ENCODE measurements at regions not wholly inside any gene's neighbourhood (a gene's known extent, or its start where the extent isn't known, plus 50 kb on each side); places are given as distances from the start of the nearest gene placed in this dataset.

DNA sequence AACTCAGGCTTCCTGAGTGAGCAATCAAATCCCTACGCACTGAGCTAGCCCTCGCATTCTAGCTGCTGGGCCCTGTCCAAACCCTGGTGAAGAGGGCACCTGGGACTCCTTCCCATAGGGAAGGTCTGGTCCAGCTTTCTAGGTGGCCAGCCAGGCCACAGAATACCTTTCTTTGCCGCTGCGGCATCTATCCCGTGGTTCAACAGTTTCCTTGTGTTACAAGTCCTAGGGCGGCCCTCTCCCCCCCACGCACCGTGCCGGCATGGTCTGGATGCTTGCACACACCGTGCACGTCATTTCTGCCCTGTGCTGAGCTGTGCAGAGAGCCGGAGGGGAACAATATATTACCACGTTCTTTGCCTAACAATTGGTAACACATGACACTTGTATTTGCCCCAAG, 164.6 kb upstream of the TSHZ3 start:
- H3K4me3 ChIP-seq (ENCODE audit: low read depth, low read length), result no peak overlapping the region

DNA sequence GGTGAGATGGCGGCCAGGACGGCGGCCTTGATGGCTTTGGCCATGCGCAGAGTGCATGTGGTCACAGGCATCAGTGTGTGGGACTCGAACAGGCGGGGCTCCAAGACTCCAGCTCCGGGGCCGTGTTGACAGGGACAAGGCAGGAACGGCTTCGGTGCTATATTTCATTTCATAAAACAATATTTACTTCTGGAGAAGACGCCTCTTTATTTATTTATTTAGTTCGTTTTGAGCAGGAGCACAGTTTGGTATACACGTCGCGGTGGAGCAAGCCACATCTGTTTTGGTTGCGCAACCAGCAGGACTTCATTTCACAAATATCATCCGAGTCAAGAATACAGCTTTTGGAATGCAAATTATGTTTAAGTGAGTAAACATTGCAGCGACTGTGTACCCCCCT, 166.7 kb upstream of the TSHZ3 start:
- H3K4me3 ChIP-seq (ENCODE audit: low read depth, low read length), result no peak overlapping the region
- TF ChIP-seq CTCF (IDR thresholded peaks at IDR 0.05; ENCODE audit: insufficient read depth, low read depth, low read length), result no peak
- peak; percentile 68 for DNase-seq (ENCODE audit: low read depth)

More for the DNA sequence above, 164.6 kb upstream of the TSHZ3 start:
- no peak for DNase-seq (ENCODE audit: low read depth)
- TF ChIP-seq CTCF (IDR thresholded peaks at IDR 0.05; ENCODE audit: insufficient read depth, low read depth, low read length), result no peak

GRCh38 chr19:31516756-31517155, 167.5 kb upstream of the TSHZ3 start:
- DNase-seq (ENCODE audit: low read depth), result no peak
- TF ChIP-seq CTCF (IDR thresholded peaks at IDR 0.05; ENCODE audit: insufficient read depth, low read depth, low read length), result no peak
- no peak overlapping the region for H3K4me3 ChIP-seq (ENCODE audit: low read depth, low read length)

- no peak overlapping the region for H3K4me3 ChIP-seq (ENCODE audit: low read depth, low read length)
- peak; percentile 11 for DNase-seq (ENCODE audit: low read depth)
- no peak for TF ChIP-seq CTCF (IDR thresholded peaks at IDR 0.05; ENCODE audit: insufficient read depth, low read depth, low read length)
These were observed 168.3 kb upstream of the TSHZ3 start for GRCh38 chr19:31517224-31518180.

GRCh38 chr19:31518216-31519020, 169.2 kb upstream of the TSHZ3 start:
- H3K4me3 ChIP-seq (ENCODE audit: low read depth, low read length), result no peak overlapping the region
- peak; percentile 70 for DNase-seq (ENCODE audit: low read depth)
- TF ChIP-seq CTCF (IDR thresholded peaks at IDR 0.05; ENCODE audit: insufficient read depth, low read depth, low read length), result no peak

- no peak for TF ChIP-seq CTCF (IDR thresholded peaks at IDR 0.05; ENCODE audit: insufficient read depth, low read depth, low read length)
These were observed 170.0 kb upstream of the TSHZ3 start for GRCh38 chr19:31519256-31519655.

More at GRCh38 chr19:31519256-31519655, 170.0 kb upstream of the TSHZ3 start:
- H3K4me3 ChIP-seq (ENCODE audit: low read depth, low read length), result no peak overlapping the region
- peak; percentile 77 for DNase-seq (ENCODE audit: low read depth)
